H9 (cell line): ENCODE measurements at regions not wholly inside any gene's neighbourhood (a gene's known extent, or its start where the extent isn't known, plus 50 kb on each side); places are given as distances from the start of the nearest gene placed in this dataset.

Experiments
- DNase-seq: peaks from one replicate; pipeline ENCODE4 v3.0.0-alpha.2; 2017
- H2AFZ ChIP-seq: one replicate; pipeline ENCODE4 v1.6.1; 2013; ENCODE audit warnings: mild to moderate bottlenecking, low read length, control low read depth, moderate library complexity
- H2AK5ac ChIP-seq: 2 replicates; pipeline ENCODE4 v1.6.1; 2013; ENCODE audit warnings: low read length, control low read depth, mixed read lengths; ENCODE audit not compliant: insufficient read length
- H2BK120ac ChIP-seq: one replicate; pipeline ENCODE4 v1.6.1; 2013; ENCODE audit warnings: low read depth, mild to moderate bottlenecking, low read length, control low read depth, inconsistent platforms; ENCODE audit not compliant: poor library complexity, severe bottlenecking
- H2BK12ac ChIP-seq: 2 replicates; pipeline ENCODE4 v1.6.1; 2013; ENCODE audit warnings: low read length, control low read depth, mixed read lengths, low read depth; ENCODE audit not compliant: insufficient read length
- H2BK15ac ChIP-seq: 2 replicates; pipeline ENCODE4 v1.6.1; 2013; ENCODE audit warnings: low read depth, low read length, control low read depth
- H2BK20ac ChIP-seq: one replicate; pipeline ENCODE4 v1.6.1; 2013; ENCODE audit warnings: low read depth, mild to moderate bottlenecking, low read length, control low read depth, inconsistent platforms; ENCODE audit not compliant: poor library complexity, severe bottlenecking
- H2BK5ac ChIP-seq: 2 replicates; pipeline ENCODE4 v1.6.1; 2013; ENCODE audit warnings: low read length, control low read depth, mixed read lengths; ENCODE audit not compliant: insufficient read length
- H3K14ac ChIP-seq: 2 replicates; pipeline ENCODE4 v1.6.1; 2013; ENCODE audit warnings: low read length, control low read depth; ENCODE audit not compliant: insufficient read depth
- H3K18ac ChIP-seq: 2 replicates; pipeline ENCODE4 v1.6.1; 2013; ENCODE audit warnings: low read depth, mild to moderate bottlenecking, mixed read lengths, low read length, control low read depth; ENCODE audit not compliant: insufficient read length
- H3K23ac ChIP-seq: 2 replicates; pipeline ENCODE4 v1.6.1; 2013; ENCODE audit warnings: low read length, control low read depth, mixed read lengths, low read depth; ENCODE audit not compliant: insufficient read length
- H3K23me2 ChIP-seq: 2 replicates; pipeline ENCODE4 v1.6.1; 2013; ENCODE audit warnings: low read depth, mild to moderate bottlenecking, mixed read lengths, low read length, control low read depth; ENCODE audit not compliant: insufficient read length, poor library complexity, severe bottlenecking
- H3K27ac ChIP-seq: 2 replicates; pipeline ENCODE4 v1.5.1; 2013; ENCODE audit warnings: low read length, control low read depth, mixed read lengths, low read depth; ENCODE audit not compliant: insufficient read length
- H3K27me3 ChIP-seq: 2 replicates; pipeline ENCODE4 v1.6.1; 2013; ENCODE audit warnings: low read length, control low read depth, inconsistent platforms; ENCODE audit not compliant: insufficient read depth
- H3K4ac ChIP-seq: 2 replicates; pipeline ENCODE4 v1.6.1; 2013; ENCODE audit warnings: low read depth, mild to moderate bottlenecking, control low read depth, inconsistent platforms, low read length, moderate library complexity
- H3K4me1 ChIP-seq: 2 replicates; pipeline ENCODE4 v1.6.1; 2013; ENCODE audit warnings: low read length, control low read depth, inconsistent platforms; ENCODE audit not compliant: insufficient read depth
- H3K4me2 ChIP-seq: 2 replicates; pipeline ENCODE4 v1.6.1; 2013; ENCODE audit warnings: low read length, control low read depth, mixed read lengths; ENCODE audit not compliant: insufficient read length, insufficient read depth
- H3K56ac ChIP-seq: 2 replicates; pipeline ENCODE4 v1.6.1; 2013; ENCODE audit warnings: low read depth, mild to moderate bottlenecking, mixed read lengths, low read length, control low read depth; ENCODE audit not compliant: insufficient read length
- H3K79me1 ChIP-seq: 2 replicates; pipeline ENCODE4 v1.6.1; 2013; ENCODE audit warnings: low read depth, mild to moderate bottlenecking, moderate library complexity, low read length, control low read depth, inconsistent platforms; ENCODE audit not compliant: insufficient read depth, poor library complexity, severe bottlenecking
- H3K79me2 ChIP-seq: 2 replicates; pipeline ENCODE4 v1.6.1; 2013; ENCODE audit warnings: low read length, control low read depth, inconsistent platforms; ENCODE audit not compliant: insufficient read depth
- H3K9ac ChIP-seq: 2 replicates; pipeline ENCODE4 v1.6.1; 2013; ENCODE audit warnings: low read length, control low read depth, mixed read lengths; ENCODE audit not compliant: insufficient read length; ENCODE audit errors: extremely low read depth
- H3K9me3 ChIP-seq: one replicate; pipeline ENCODE4 v1.6.1; 2013; ENCODE audit warnings: low read depth, low read length, inconsistent platforms; ENCODE audit not compliant: control insufficient read depth
- H3T11ph ChIP-seq: one replicate; pipeline ENCODE4 v1.6.1; 2013; ENCODE audit warnings: mild to moderate bottlenecking, low read length, control low read depth, inconsistent platforms
- H4K20me1 ChIP-seq: one replicate; pipeline ENCODE4 v1.6.1; 2013; ENCODE audit not compliant: control insufficient read depth, insufficient read length, insufficient read depth
- H4K5ac ChIP-seq: 2 replicates; pipeline ENCODE4 v1.6.1; 2013; ENCODE audit warnings: low read depth, mild to moderate bottlenecking, mixed read lengths, low read length, control low read depth; ENCODE audit not compliant: insufficient read length
- H4K8ac ChIP-seq: replicated peaks from 2 replicates; pipeline ENCODE4 v1.6.1; 2013; ENCODE audit warnings: low read length, control low read depth, mixed read lengths, low read depth; ENCODE audit not compliant: insufficient read length
- H4K91ac ChIP-seq: 2 replicates; pipeline ENCODE4 v1.6.1; 2013; ENCODE audit warnings: low read depth, mild to moderate bottlenecking, moderate library complexity, mixed read lengths, low read length, control low read depth; ENCODE audit not compliant: insufficient read length
- H3K27ac Mint-ChIP-seq, 3 experiments: 2 replicates in 2 of 3; 3 replicates in 1 of 3; pipeline ENCODE4 v1.8.0; 2020 to 2021; ENCODE audit warnings: mixed read lengths in 3 of 3, mild to moderate bottlenecking in 1 of 3, moderate library complexity in 1 of 3
- H3K27me3 Mint-ChIP-seq: 2 replicates; pipeline ENCODE4 v1.8.0; 2021; ENCODE audit warnings: low read depth, mild to moderate bottlenecking, moderate library complexity, mixed read lengths
- H3K36me3 Mint-ChIP-seq, 3 experiments: 2 replicates in 2 of 3; 3 replicates in 1 of 3; pipeline ENCODE4 v1.8.0; 2020 to 2021; ENCODE audit warnings: low read depth in 3 of 3, mixed read lengths in 3 of 3; ENCODE audit not compliant: insufficient read depth in 1 of 3
- H3K4me1 Mint-ChIP-seq, 2 experiments: 2 replicates each; pipeline ENCODE4 v1.8.0; 2020; ENCODE audit warnings: mixed read lengths in 2 of 2
- H3K4me3 Mint-ChIP-seq, 2 experiments: 2 replicates in 1 of 2; 3 replicates in 1 of 2; pipeline ENCODE4 v1.8.0; 2020 to 2021; ENCODE audit warnings: mild to moderate bottlenecking in 2 of 2, mixed read lengths in 2 of 2, moderate library complexity in 1 of 2
- H3K9me3 Mint-ChIP-seq, 2 experiments: 2 replicates in 1 of 2; 3 replicates in 1 of 2; pipeline ENCODE4 v1.8.0; 2020; ENCODE audit warnings: mild to moderate bottlenecking in 2 of 2, mixed read lengths in 2 of 2, moderate library complexity in 1 of 2
- CTCF ChIP-seq: fragments of 200-600 bp; sonication (generic); conservative IDR thresholded peaks from 3 replicates; pipeline ENCODE4 v1.8.0; 2021; ENCODE audit warnings: antibody characterized with exemption, mild to moderate bottlenecking
- WGBS: extraction: QIAGEN DNeasy Blood & Tissue Kit; methylation state at CpG from one replicate; pipeline ENCODE4 v1.1.7; 2013; ENCODE audit warnings: missing lambda C conversion rate, low lambda C conversion rate, mixed read lengths; ENCODE audit not compliant: insufficient read length; ENCODE audit errors: extremely low coverage; 5-methylcytosine and 5-hydroxymethylcytosine counted together

GRCh38 chr9:135326633-135327152, 152.9 kb upstream of the PPP1R26 start:
- H3K9me3 Mint-ChIP-seq: peaks cover 17 to 18% of the 10 kb centered on the region in 2 experiments
- no peak overlapping the region for H3K56ac ChIP-seq
- H3K23me2 ChIP-seq: peaks cover 5% of the 10 kb centered on the region
- no peak overlapping the region for H4K5ac ChIP-seq
- no peaks in the 10 kb centered on the region for H4K20me1 ChIP-seq
- H2BK5ac ChIP-seq: no peak overlapping the region
- DNase-seq: no peak
- H2BK20ac ChIP-seq: no peak overlapping the region
- no peaks in the 10 kb centered on the region for H3K9me3 ChIP-seq
- H3K27me3 ChIP-seq: no peaks in the 10 kb centered on the region
- peaks cover 4 to 18% of the 10 kb centered on the region in 2 experiments; a peak in 3 of 4 replicates for H3K4me1 Mint-ChIP-seq
- H3K4me1 ChIP-seq: no peaks in the 10 kb centered on the region
- H3K18ac ChIP-seq: no peak overlapping the region
- H3K4me3 Mint-ChIP-seq: no peak overlapping the region
- no CpG with 5 or more reads among the region's 11 CpGs for WGBS
- H2BK15ac ChIP-seq: no peak overlapping the region
- H3K14ac ChIP-seq: no peak overlapping the region
- H3T11ph ChIP-seq: no peak overlapping the region
- H2BK12ac ChIP-seq: no peak overlapping the region
- no peak overlapping the region for H2AK5ac ChIP-seq
- peaks cover 6% of the 10 kb centered on the region for H3K27me3 Mint-ChIP-seq
- no peak overlapping the region for H3K9ac ChIP-seq
- no peak overlapping the region for H3K4ac ChIP-seq
- H2BK120ac ChIP-seq: no peak overlapping the region
- H2AFZ ChIP-seq: no peak overlapping the region
- no peaks in the 10 kb centered on the region for H3K79me2 ChIP-seq
- no peak overlapping the region for H4K91ac ChIP-seq
- no peak overlapping the region for H3K27ac Mint-ChIP-seq
- H3K23ac ChIP-seq: no peak overlapping the region
- no peak overlapping the region for H3K4me2 ChIP-seq
- H4K8ac ChIP-seq: no peak overlapping the region
- TF ChIP-seq CTCF: no peak
- peaks cover 0 to 19% (median 10%) of the 10 kb centered on the region in 3 experiments; a peak in 6 of 7 replicates for H3K36me3 Mint-ChIP-seq
- H3K79me1 ChIP-seq: no peaks in the 10 kb centered on the region
- H3K27ac ChIP-seq: no peak overlapping the region
